ENCODE measurements at regions not wholly inside any gene's neighbourhood (a gene's known extent, or its start where the extent isn't known, plus 50 kb on each side); places are given as distances from the start of the nearest gene placed in this dataset.

GRCh38 chr7:18102576-18102975 lies 74.9 kb upstream of the PRPS1L1 start:
- TF ChIP-seq CTCF (tag by site-specific recombination; IDR thresholded peaks at IDR 0.05) (no peak), ZNF157 (tag by site-specific recombination; IDR thresholded peaks at IDR 0.05) (no peak), ZNF426 (tag by site-specific recombination; IDR thresholded peaks at IDR 0.05) (no peak), ZFP69B (tag by site-specific recombination; IDR thresholded peaks at IDR 0.05) (no peak), ZNF600 (tag by site-specific recombination; IDR thresholded peaks at IDR 0.05) (no peak), PRDM4 (tag by site-specific recombination; IDR thresholded peaks at IDR 0.05) (no peak), ZNF335 (tag by site-specific recombination; conservative IDR thresholded peaks at IDR 0.05) (no peak), BCL11A (tag by site-specific recombination; IDR thresholded peaks at IDR 0.05; ENCODE audit: low read depth) (no peak), ZNF274 (IDR thresholded peaks at IDR 0.05; ENCODE audit: low read length) (no peak), ZNF274 (tag by site-specific recombination; IDR thresholded peaks at IDR 0.05; ENCODE audit: borderline replicate concordance) (no peak), ZNF398 (tag by site-specific recombination; IDR thresholded peaks at IDR 0.05) (no peak), HOXA7 (CRISPR knock-in tag; IDR thresholded peaks at IDR 0.05; ENCODE audit: borderline replicate concordance) (no peak)
